AG09309 (cell line): ENCODE measurements at regions not wholly inside any gene's neighbourhood (a gene's known extent, or its start where the extent isn't known, plus 50 kb on each side); places are given as distances from the start of the nearest gene placed in this dataset.

Experiments
- DNase-seq: peaks from one replicate; pipeline ENCODE4 v3.0.0-alpha.2; 2010; ENCODE audit warnings: low read depth
- H3K4me3 ChIP-seq: 2 replicates; pipeline ENCODE4 v1.5.1; 2011; ENCODE audit warnings: mild to moderate bottlenecking, low read depth, low read length, moderate library complexity; ENCODE audit not compliant: control insufficient read depth
- TF ChIP-seq, protein P1 (sequence below): IDR thresholded peaks from 2 replicates; pipeline ENCODE4 v1.5.1; 2011; ENCODE audit warnings: mild to moderate bottlenecking, low read depth, low read length, inconsistent platforms; ENCODE audit not compliant: insufficient read depth, control insufficient read depth; ENCODE audit errors: missing control alignments

- H3K4me3 ChIP-seq = no peak overlapping the region
- DNase-seq = no peak
- TF ChIP-seq, protein P1, sequence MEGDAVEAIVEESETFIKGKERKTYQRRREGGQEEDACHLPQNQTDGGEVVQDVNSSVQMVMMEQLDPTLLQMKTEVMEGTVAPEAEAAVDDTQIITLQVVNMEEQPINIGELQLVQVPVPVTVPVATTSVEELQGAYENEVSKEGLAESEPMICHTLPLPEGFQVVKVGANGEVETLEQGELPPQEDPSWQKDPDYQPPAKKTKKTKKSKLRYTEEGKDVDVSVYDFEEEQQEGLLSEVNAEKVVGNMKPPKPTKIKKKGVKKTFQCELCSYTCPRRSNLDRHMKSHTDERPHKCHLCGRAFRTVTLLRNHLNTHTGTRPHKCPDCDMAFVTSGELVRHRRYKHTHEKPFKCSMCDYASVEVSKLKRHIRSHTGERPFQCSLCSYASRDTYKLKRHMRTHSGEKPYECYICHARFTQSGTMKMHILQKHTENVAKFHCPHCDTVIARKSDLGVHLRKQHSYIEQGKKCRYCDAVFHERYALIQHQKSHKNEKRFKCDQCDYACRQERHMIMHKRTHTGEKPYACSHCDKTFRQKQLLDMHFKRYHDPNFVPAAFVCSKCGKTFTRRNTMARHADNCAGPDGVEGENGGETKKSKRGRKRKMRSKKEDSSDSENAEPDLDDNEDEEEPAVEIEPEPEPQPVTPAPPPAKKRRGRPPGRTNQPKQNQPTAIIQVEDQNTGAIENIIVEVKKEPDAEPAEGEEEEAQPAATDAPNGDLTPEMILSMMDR = no peak
Observed at GRCh38 chr4:120636120-120636630, 286.4 kb downstream of the PRDM5 start.

DNA sequence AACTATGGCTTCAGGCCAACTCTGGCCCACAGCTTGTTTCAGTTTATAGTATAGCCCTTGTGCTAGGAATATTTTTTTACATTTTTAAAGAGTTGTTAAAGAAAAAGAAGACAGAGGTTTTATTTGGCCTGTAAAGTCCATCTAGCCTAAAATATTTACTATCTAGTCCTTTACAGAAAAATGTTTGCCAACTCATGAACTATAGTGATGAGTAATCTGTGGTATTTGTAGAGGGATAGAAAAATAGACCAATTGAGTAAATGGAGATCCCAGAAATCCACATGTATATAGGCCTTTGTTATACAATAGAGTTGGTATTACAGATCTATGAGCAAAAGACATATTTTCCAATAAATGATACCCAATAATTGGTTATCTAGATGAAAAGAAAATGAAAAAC lies 288.7 kb downstream of the PRDM5 start:
- H3K4me3 ChIP-seq = no peak overlapping the region
- no peak for DNase-seq
- TF ChIP-seq, protein P1 = no peak

GRCh38 chr4:120630427-120630826 lies 292.1 kb downstream of the PRDM5 start:
- TF ChIP-seq, protein P1 = no peak
- DNase-seq = no peak
- H3K4me3 ChIP-seq = no peak overlapping the region

GRCh38 chr4:120629546-120630108 lies 292.9 kb downstream of the PRDM5 start:
- TF ChIP-seq, protein P1 = no peak
- no peak for DNase-seq
- H3K4me3 ChIP-seq = no peak overlapping the region

DNA sequence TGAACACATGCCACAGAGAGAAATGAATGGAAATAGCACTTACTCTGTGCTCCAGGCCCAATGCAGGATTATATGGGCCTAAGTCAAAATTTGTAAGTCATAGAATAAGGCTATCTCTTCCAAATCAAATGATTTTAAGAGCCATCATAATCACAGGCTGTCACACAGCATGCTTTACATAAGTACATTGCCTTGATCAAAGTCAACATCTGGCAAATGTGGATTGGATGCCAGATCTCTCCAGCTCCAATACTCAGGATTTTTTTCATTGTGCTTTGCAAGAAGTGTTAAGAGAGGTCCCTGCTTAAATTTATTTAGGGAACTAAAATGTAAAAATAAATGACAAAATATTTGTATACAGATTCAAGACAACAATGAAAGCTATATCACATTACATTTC lies 299.9 kb downstream of the PRDM5 start:
- TF ChIP-seq, protein P1 = no peak

GRCh38 chr4:120617171-120617570 lies 305.4 kb downstream of the PRDM5 start:
- no peak for DNase-seq
- no peak overlapping the region for H3K4me3 ChIP-seq
- TF ChIP-seq, protein P1 = no peak

More for the DNA sequence above, 299.9 kb downstream of the PRDM5 start:
- DNase-seq = no peak
- H3K4me3 ChIP-seq = no peak overlapping the region
